Bronchial epithelial cell (primary cell): ENCODE measurements at regions not wholly inside any gene's neighbourhood (a gene's known extent, or its start where the extent isn't known, plus 50 kb on each side); places are given as distances from the start of the nearest gene placed in this dataset.

ENCODE experiments used
- DNase-seq: peaks from one replicate; pipeline ENCODE4 v3.0.0-alpha.2; 2010; ENCODE audit warnings: low read depth
- FAIRE-seq: peaks from 2 replicates; lab custom pipeline; 2011; peaks lifted over from hg19 to GRCh38; lab: Jason Lieb, UNC
- H3K27me3 ChIP-seq: 2 replicates; pipeline ENCODE4 v1.5.1; 2011; ENCODE audit warnings: low read length; ENCODE audit not compliant: control insufficient read depth, insufficient read depth
- H3K36me3 ChIP-seq: 2 replicates; pipeline ENCODE4 v1.5.1; 2011; ENCODE audit warnings: low read length; ENCODE audit not compliant: control insufficient read depth, insufficient read depth
- H3K4me3 ChIP-seq: 2 replicates; pipeline ENCODE4 v1.5.1; 2011; ENCODE audit warnings: mild to moderate bottlenecking, low read depth, low read length, control low read depth
- TF ChIP-seq, protein P1 (sequence below): IDR thresholded peaks from 2 replicates; pipeline ENCODE4 v1.5.1; 2011; ENCODE audit warnings: mild to moderate bottlenecking, moderate library complexity, low read length, control low read depth, inconsistent platforms; ENCODE audit not compliant: insufficient read depth, severe bottlenecking

- FAIRE-seq (peak; percentile 62), DNase-seq (no peak)
- Histone ChIP-seq H3K4me3 (no peak overlapping the region), H3K36me3 (no peaks in the 10 kb centered on the region), H3K27me3 (no peaks in the 10 kb centered on the region)
- TF ChIP-seq, protein P1, sequence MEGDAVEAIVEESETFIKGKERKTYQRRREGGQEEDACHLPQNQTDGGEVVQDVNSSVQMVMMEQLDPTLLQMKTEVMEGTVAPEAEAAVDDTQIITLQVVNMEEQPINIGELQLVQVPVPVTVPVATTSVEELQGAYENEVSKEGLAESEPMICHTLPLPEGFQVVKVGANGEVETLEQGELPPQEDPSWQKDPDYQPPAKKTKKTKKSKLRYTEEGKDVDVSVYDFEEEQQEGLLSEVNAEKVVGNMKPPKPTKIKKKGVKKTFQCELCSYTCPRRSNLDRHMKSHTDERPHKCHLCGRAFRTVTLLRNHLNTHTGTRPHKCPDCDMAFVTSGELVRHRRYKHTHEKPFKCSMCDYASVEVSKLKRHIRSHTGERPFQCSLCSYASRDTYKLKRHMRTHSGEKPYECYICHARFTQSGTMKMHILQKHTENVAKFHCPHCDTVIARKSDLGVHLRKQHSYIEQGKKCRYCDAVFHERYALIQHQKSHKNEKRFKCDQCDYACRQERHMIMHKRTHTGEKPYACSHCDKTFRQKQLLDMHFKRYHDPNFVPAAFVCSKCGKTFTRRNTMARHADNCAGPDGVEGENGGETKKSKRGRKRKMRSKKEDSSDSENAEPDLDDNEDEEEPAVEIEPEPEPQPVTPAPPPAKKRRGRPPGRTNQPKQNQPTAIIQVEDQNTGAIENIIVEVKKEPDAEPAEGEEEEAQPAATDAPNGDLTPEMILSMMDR: no peak
Observed at GRCh38 chr7:45974540-45975360, 53.7 kb upstream of the IGFBP3 start.

DNA sequence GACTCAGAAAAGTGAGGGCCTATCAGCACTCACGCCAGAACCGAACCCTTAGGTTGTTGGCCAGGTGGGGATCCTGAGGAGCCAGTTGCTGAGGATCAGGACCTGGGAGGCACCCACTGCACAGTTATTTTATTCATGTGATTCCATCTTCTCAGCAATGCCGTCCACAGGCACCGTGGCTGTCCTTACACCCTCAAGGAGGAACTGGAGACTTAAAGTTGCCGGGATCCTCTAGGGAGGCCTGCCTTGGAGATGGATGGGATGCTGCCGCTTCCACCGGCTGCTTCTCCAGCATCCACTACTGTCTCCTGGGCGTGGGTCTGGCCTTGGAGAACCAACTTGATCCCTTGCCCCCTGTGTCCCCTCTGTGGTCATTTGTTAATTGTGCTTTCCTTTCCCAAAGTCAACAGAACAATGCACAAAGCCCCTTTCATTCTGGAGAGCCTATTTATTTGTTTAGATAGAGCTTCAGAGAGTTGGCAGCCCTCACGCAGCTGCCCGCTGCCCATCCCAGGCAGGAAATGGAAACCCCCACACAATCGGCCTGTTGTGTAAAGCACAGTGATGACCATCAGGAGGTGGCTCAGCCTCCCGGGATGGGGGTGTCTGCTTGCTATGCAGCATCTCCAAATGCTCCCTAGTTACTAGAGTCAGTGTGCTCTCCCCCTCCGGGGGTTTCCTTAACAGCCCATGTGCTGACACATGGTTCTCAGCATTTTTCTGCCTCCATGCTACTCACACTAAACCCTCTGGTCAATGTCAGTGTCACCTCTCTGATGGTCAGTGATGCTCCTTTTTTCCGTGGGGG lies 52.9 kb upstream of the IGFBP3 start:
- TF ChIP-seq, protein P1: no peak
- H3K36me3 ChIP-seq: no peaks in the 10 kb centered on the region
- H3K27me3 ChIP-seq: no peaks in the 10 kb centered on the region
- no peak overlapping the region for H3K4me3 ChIP-seq
- DNase-seq (no peak), FAIRE-seq (peak; percentile 58)

DNA sequence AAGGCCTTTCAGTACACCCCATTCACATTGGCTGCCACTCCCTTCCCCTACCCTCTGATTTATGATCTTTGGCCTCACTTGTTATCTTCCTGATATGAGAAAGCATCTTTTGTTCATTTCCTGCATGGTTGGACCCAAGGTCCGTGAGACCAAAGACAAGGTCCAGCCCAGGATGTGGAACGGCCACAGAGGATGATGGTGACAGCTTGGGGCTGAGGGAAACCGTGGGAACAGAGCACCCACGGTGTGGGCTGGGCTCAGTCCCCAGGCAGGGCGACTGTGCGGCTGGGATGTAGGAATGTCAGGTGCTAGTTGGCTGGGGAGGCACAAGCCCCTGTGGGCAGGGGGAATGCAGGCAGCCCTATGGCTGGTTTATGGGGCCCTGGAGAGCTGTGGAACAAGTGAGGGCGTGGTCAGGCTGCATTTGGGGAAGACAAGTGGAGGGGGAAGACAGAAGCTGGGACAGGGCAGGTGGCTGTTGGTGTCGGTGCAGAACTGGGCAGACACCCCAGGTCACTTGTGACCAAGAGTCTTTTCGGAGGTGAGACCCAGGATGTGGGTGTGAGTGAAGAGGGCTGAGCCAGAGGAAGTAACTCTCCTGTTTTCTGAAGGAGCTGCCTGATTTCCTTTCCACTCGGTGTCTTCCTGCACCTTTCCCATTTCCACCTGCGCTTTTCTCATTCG lies 51.7 kb upstream of the IGFBP3 start:
- TF ChIP-seq, protein P1: no peak
- Histone ChIP-seq H3K27me3 (no peaks in the 10 kb centered on the region), H3K36me3 (no peaks in the 10 kb centered on the region), H3K4me3 (no peak overlapping the region)
- DNase-seq: no peak
- no peak for FAIRE-seq

DNA sequence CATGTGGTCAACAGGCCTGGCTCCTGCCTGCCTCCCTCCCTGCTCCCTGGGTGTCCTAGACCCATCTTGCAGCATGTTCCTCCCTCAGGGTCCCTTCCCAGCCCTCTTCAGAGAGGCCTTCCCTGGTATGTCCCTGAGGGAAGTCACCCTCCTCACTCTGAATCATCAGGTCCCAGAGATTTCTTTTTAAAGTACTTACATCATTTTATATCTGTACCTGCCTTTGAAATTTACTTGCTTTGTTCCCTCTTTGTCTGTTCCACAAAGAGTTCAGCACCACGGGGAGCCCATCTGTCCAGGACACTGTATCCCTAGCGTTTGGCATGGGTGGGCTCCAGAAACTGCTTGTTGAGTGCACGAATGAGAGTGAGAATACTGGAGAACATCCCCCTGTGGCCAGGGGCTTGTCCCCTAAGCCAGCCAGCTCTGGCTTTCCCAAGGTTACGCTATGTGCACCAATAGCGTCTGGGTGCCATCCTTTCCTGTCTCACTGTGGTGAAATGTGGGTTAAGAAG lies 50.6 kb upstream of the IGFBP3 start:
- FAIRE-seq: no peak
- TF ChIP-seq, protein P1: no peak

DNA sequence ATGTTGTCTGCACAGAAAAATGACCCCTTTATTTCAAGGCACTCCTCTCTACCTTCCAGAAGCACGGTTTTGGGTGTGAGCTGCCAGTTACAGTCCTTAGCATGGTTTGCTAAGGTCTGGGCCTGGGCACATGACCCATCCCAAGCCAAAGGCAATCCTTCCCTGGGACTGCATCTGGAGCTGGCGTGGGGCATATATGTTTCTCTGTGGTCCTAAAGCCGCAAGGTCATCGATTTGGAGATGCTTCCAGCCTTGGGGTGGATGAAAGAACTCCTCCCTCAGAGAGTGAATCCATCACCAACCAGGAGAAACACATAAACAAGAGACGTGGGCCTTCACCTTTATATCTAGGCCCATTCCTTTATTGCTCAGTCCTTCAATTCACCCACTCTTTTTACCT lies 50.1 kb upstream of the IGFBP3 start:
- DNase-seq: no peak
- no peaks in the 10 kb centered on the region for H3K36me3 ChIP-seq
- no peak for FAIRE-seq
- H3K27me3 ChIP-seq: no peaks in the 10 kb centered on the region
- TF ChIP-seq, protein P1: no peak
- H3K4me3 ChIP-seq: no peak overlapping the region

More for the DNA sequence above, 50.6 kb upstream of the IGFBP3 start:
- H3K36me3 ChIP-seq: no peaks in the 10 kb centered on the region
- no peak for DNase-seq
- no peaks in the 10 kb centered on the region for H3K27me3 ChIP-seq
- H3K4me3 ChIP-seq: no peak overlapping the region
